ENCODE measurements at regions not wholly inside any gene's neighbourhood (a gene's known extent, or its start where the extent isn't known, plus 50 kb on each side); places are given as distances from the start of the nearest gene placed in this dataset.

GRCh38 chr10:88097092-88097516 lies 233.7 kb downstream of the PTEN start:
- DNase-seq = peak in 1 of 2 experiments; percentile 30
- no peak for TF ChIP-seq GATA1 (IDR thresholded peaks at IDR 0.05; ENCODE audit: low read depth, low read length)
- no peak for TF ChIP-seq POLR2A (IDR thresholded peaks at IDR 0.05; ENCODE audit: low read length)

GRCh38 chr10:88097536-88097935 lies 234.1 kb downstream of the PTEN start:
- TF ChIP-seq POLR2A (IDR thresholded peaks at IDR 0.05; ENCODE audit: low read length) = no peak
- TF ChIP-seq GATA1 (IDR thresholded peaks at IDR 0.05; ENCODE audit: low read depth, low read length) = no peak
- peak in 1 of 2 experiments; percentile 26 for DNase-seq

- DNase-seq = no peak
- TF ChIP-seq GATA1 (IDR thresholded peaks at IDR 0.05; ENCODE audit: low read depth, low read length) = no peak
- TF ChIP-seq POLR2A (IDR thresholded peaks at IDR 0.05; ENCODE audit: low read length) = no peak
Observed at GRCh38 chr10:88100281-88100680, 236.9 kb downstream of the PTEN start.

GRCh38 chr10:88101666-88102065 lies 238.2 kb downstream of the PTEN start:
- no peak for TF ChIP-seq POLR2A (IDR thresholded peaks at IDR 0.05; ENCODE audit: low read length)
- TF ChIP-seq GATA1 (IDR thresholded peaks at IDR 0.05; ENCODE audit: low read depth, low read length) = no peak

GRCh38 chr10:88103576-88103975 lies 240.2 kb downstream of the PTEN start:
- TF ChIP-seq GATA1 (IDR thresholded peaks at IDR 0.05; ENCODE audit: low read depth, low read length) = no peak
- TF ChIP-seq POLR2A (IDR thresholded peaks at IDR 0.05; ENCODE audit: low read length) = no peak

More at GRCh38 chr10:88101666-88102065, 238.2 kb downstream of the PTEN start:
- no peak for DNase-seq

GRCh38 chr10:88104223-88104622 lies 240.8 kb downstream of the PTEN start:
- DNase-seq = no peak
- TF ChIP-seq POLR2A (IDR thresholded peaks at IDR 0.05; ENCODE audit: low read length) = no peak
- no peak for TF ChIP-seq GATA1 (IDR thresholded peaks at IDR 0.05; ENCODE audit: low read depth, low read length)

More at GRCh38 chr10:88103576-88103975, 240.2 kb downstream of the PTEN start:
- DNase-seq = no peak

GRCh38 chr10:88106366-88106765 lies 242.9 kb downstream of the PTEN start:
- TF ChIP-seq GATA1 (IDR thresholded peaks at IDR 0.05; ENCODE audit: low read depth, low read length) (no peak), POLR2A (IDR thresholded peaks at IDR 0.05; ENCODE audit: low read length) (no peak)
- DNase-seq = no peak

GRCh38 chr10:88107296-88108097 lies 244.1 kb downstream of the PTEN start:
- TF ChIP-seq POLR2A (IDR thresholded peaks at IDR 0.05; ENCODE audit: low read length) (no peak), GATA1 (IDR thresholded peaks at IDR 0.05; ENCODE audit: low read depth, low read length) (no peak)

GRCh38 chr10:88108115-88108610 lies 244.7 kb downstream of the PTEN start:
- no peak for DNase-seq
- no peak for TF ChIP-seq GATA1 (IDR thresholded peaks at IDR 0.05; ENCODE audit: low read depth, low read length)
- TF ChIP-seq POLR2A (IDR thresholded peaks at IDR 0.05; ENCODE audit: low read length) = no peak

More at GRCh38 chr10:88107296-88108097, 244.1 kb downstream of the PTEN start:
- no peak for DNase-seq

- DNase-seq = no peak
- TF ChIP-seq POLR2A (IDR thresholded peaks at IDR 0.05; ENCODE audit: low read length) (no peak), GATA1 (IDR thresholded peaks at IDR 0.05; ENCODE audit: low read depth, low read length) (no peak)
Observed at GRCh38 chr10:88110355-88110754, 246.9 kb downstream of the PTEN start.

- no peak for DNase-seq
- TF ChIP-seq POLR2A (IDR thresholded peaks at IDR 0.05; ENCODE audit: low read length) (no peak), GATA1 (IDR thresholded peaks at IDR 0.05; ENCODE audit: low read depth, low read length) (no peak)
Observed at GRCh38 chr10:88110822-88111221, 247.4 kb downstream of the PTEN start.

- no peak for DNase-seq
- no peak for TF ChIP-seq POLR2A (IDR thresholded peaks at IDR 0.05; ENCODE audit: low read length)
- TF ChIP-seq GATA1 (IDR thresholded peaks at IDR 0.05; ENCODE audit: low read depth, low read length) = no peak
Observed at GRCh38 chr10:88111294-88111693, 247.9 kb downstream of the PTEN start.

GRCh38 chr10:88113232-88113631 lies 249.8 kb downstream of the PTEN start:
- no peak for DNase-seq
- no peak for TF ChIP-seq GATA1 (IDR thresholded peaks at IDR 0.05; ENCODE audit: low read depth, low read length)
- no peak for TF ChIP-seq POLR2A (IDR thresholded peaks at IDR 0.05; ENCODE audit: low read length)

- DNase-seq = no peak
- TF ChIP-seq POLR2A (IDR thresholded peaks at IDR 0.05; ENCODE audit: low read length) = no peak
- no peak for TF ChIP-seq GATA1 (IDR thresholded peaks at IDR 0.05; ENCODE audit: low read depth, low read length)
Observed at GRCh38 chr10:88113657-88114272, 250.3 kb downstream of the PTEN start.

All from erythroblast (primary cell).